H1 (cell line): ENCODE measurements at regions not wholly inside any gene's neighbourhood (a gene's known extent, or its start where the extent isn't known, plus 50 kb on each side); places are given as distances from the start of the nearest gene placed in this dataset.

Experiments used
- CHD1 ChIP-seq: IDR thresholded peaks from 2 replicates; pipeline ENCODE4 v1.6.1; 2012; ENCODE audit warnings: low read depth, low read length, improper control_type of control experiment
- EGR1 ChIP-seq: IDR thresholded peaks from 2 replicates; pipeline ENCODE4 v1.6.1; 2011; ENCODE audit warnings: low read depth, low read length, borderline replicate concordance
- EP300 ChIP-seq, 2 experiments: IDR thresholded peaks; 1 replicate in 1 of 2; 2 replicates in 1 of 2; pipeline ENCODE4 v1.6.1; 2011 to 2012; ENCODE audit warnings: low read depth in 2 of 2, low read length in 2 of 2, mild to moderate bottlenecking in 2 of 2, borderline replicate concordance in 1 of 2, inconsistent platforms in 1 of 2, moderate library complexity in 1 of 2
- NANOG ChIP-seq: IDR thresholded peaks from 2 replicates; pipeline ENCODE4 v1.6.1; 2011; ENCODE audit warnings: low read length, low read depth, mild to moderate bottlenecking, inconsistent platforms; ENCODE audit not compliant: insufficient read depth, poor library complexity, severe bottlenecking
- SP4 ChIP-seq: IDR thresholded peaks from 2 replicates; pipeline ENCODE4 v1.6.1; 2012; ENCODE audit warnings: low read length, inconsistent platforms
- TF ChIP-seq, protein P1 (sequence below): fragments of 300-600 bp; sonication (generic); IDR thresholded peaks from 2 replicates; pipeline ENCODE4 v1.7.1; 2012; ENCODE audit warnings: low read length, moderate library complexity, mild to moderate bottlenecking, inconsistent platforms; ENCODE audit not compliant: insufficient replicate concordance

DNA sequence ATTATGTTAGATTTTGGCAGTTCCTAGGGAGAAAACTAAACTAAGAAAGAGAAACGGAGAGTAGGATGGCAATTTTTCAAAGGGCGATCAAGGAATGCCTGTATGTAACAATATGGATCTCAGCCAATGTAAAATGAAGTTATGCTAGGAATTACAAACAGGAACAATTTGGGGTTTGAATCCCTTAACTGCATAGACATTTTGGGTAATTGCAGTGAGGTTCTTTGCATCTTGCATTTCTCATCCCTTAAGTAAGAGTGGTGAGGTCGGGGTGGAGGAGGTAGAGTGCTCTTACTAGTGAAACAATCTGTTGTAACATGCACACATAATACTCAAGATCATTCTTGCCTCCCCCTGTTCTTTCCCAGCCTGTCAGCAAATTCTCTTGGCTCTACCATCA lies 137.6 kb downstream of the NPR3 start (continued):
- no peak for TF ChIP-seq EP300 (IDR thresholded peaks at IDR 0.05; ENCODE audit: borderline replicate concordance in 1 of 2, low read depth in 2 of 2, low read length in 2 of 2)
- no peak for TF ChIP-seq EGR1
- TF ChIP-seq SP4: no peak
- TF ChIP-seq, protein P1, sequence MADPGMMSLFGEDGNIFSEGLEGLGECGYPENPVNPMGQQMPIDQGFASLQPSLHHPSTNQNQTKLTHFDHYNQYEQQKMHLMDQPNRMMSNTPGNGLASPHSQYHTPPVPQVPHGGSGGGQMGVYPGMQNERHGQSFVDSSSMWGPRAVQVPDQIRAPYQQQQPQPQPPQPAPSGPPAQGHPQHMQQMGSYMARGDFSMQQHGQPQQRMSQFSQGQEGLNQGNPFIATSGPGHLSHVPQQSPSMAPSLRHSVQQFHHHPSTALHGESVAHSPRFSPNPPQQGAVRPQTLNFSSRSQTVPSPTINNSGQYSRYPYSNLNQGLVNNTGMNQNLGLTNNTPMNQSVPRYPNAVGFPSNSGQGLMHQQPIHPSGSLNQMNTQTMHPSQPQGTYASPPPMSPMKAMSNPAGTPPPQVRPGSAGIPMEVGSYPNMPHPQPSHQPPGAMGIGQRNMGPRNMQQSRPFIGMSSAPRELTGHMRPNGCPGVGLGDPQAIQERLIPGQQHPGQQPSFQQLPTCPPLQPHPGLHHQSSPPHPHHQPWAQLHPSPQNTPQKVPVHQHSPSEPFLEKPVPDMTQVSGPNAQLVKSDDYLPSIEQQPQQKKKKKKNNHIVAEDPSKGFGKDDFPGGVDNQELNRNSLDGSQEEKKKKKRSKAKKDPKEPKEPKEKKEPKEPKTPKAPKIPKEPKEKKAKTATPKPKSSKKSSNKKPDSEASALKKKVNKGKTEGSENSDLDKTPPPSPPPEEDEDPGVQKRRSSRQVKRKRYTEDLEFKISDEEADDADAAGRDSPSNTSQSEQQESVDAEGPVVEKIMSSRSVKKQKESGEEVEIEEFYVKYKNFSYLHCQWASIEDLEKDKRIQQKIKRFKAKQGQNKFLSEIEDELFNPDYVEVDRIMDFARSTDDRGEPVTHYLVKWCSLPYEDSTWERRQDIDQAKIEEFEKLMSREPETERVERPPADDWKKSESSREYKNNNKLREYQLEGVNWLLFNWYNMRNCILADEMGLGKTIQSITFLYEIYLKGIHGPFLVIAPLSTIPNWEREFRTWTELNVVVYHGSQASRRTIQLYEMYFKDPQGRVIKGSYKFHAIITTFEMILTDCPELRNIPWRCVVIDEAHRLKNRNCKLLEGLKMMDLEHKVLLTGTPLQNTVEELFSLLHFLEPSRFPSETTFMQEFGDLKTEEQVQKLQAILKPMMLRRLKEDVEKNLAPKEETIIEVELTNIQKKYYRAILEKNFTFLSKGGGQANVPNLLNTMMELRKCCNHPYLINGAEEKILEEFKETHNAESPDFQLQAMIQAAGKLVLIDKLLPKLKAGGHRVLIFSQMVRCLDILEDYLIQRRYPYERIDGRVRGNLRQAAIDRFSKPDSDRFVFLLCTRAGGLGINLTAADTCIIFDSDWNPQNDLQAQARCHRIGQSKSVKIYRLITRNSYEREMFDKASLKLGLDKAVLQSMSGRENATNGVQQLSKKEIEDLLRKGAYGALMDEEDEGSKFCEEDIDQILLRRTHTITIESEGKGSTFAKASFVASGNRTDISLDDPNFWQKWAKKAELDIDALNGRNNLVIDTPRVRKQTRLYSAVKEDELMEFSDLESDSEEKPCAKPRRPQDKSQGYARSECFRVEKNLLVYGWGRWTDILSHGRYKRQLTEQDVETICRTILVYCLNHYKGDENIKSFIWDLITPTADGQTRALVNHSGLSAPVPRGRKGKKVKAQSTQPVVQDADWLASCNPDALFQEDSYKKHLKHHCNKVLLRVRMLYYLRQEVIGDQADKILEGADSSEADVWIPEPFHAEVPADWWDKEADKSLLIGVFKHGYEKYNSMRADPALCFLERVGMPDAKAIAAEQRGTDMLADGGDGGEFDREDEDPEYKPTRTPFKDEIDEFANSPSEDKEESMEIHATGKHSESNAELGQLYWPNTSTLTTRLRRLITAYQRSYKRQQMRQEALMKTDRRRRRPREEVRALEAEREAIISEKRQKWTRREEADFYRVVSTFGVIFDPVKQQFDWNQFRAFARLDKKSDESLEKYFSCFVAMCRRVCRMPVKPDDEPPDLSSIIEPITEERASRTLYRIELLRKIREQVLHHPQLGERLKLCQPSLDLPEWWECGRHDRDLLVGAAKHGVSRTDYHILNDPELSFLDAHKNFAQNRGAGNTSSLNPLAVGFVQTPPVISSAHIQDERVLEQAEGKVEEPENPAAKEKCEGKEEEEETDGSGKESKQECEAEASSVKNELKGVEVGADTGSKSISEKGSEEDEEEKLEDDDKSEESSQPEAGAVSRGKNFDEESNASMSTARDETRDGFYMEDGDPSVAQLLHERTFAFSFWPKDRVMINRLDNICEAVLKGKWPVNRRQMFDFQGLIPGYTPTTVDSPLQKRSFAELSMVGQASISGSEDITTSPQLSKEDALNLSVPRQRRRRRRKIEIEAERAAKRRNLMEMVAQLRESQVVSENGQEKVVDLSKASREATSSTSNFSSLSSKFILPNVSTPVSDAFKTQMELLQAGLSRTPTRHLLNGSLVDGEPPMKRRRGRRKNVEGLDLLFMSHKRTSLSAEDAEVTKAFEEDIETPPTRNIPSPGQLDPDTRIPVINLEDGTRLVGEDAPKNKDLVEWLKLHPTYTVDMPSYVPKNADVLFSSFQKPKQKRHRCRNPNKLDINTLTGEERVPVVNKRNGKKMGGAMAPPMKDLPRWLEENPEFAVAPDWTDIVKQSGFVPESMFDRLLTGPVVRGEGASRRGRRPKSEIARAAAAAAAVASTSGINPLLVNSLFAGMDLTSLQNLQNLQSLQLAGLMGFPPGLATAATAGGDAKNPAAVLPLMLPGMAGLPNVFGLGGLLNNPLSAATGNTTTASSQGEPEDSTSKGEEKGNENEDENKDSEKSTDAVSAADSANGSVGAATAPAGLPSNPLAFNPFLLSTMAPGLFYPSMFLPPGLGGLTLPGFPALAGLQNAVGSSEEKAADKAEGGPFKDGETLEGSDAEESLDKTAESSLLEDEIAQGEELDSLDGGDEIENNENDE: no peak
- TF ChIP-seq NANOG: no peak
- TF ChIP-seq CHD1: no peak
- TF ChIP-seq, all 59 proteins: peak for 0
